Epithelial cell of proximal tubule (primary cell): ENCODE measurements at regions not wholly inside any gene's neighbourhood (a gene's known extent, or its start where the extent isn't known, plus 50 kb on each side); places are given as distances from the start of the nearest gene placed in this dataset.
"Not testable (repeated sequence)": the region's sequence is repeated elsewhere in the genome, so short reads cannot be mapped to it uniquely, and the experiment has no call there.

ENCODE experiments used
- DNase-seq: peaks from one replicate; pipeline ENCODE4 v3.0.0-alpha.2; 2011; ENCODE audit warnings: low read depth
- H3K4me3 ChIP-seq: 2 replicates; pipeline ENCODE4 v1.5.1; 2011; ENCODE audit warnings: low read depth, mild to moderate bottlenecking, low read length
- CTCF ChIP-seq: conservative IDR thresholded peaks from 2 replicates; pipeline ENCODE4 v1.5.1; 2012; ENCODE audit warnings: low read depth, mild to moderate bottlenecking, low read length

DNA sequence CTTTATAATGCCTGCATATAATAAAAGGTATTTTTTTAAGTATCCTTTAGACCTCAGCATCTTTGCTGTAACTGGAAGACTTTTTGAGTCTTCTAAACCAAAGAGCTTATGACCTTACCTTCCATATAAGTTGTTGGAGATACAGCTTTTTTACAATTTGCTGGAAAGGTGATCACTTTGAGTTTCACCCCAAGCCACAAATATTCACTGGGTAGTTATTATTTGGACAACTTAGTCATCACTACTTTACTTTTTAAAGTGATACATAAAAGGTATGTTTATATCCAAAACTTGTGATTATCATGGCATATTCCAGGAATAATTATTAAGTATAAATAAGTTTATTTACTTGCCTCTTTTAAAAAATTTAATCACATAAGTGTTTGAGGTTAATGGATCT is 246.7 kb upstream of the NRIP1 start:
- no peak for DNase-seq
- TF ChIP-seq CTCF, result no peak
- H3K4me3 ChIP-seq, result no peak overlapping the region

- not testable (repeated sequence) for H3K4me3 ChIP-seq, DNase-seq
Observed at GRCh38 chr21:15317034-15317433, 252.2 kb upstream of the NRIP1 start.

DNA sequence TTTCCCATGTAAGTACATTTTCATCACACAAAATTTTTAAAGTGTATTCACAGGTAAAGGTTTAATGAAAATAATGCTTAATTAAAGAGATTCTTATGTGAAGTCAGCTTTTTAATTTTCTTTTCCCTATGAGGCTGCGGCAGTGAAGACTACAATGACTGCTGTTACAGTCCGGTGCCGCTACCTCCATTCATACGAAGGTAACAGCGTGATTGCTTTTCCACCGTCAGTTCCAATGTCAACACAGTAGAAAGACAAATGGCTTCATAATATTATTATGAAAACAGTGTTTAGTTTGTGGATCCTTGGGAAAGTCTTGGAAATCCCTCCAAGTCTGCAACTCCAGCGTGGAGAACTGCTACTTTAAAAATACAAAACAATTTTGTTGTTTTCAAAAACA is 254.9 kb upstream of the NRIP1 start:
- H3K4me3 ChIP-seq, result no peak overlapping the region
- no peak for TF ChIP-seq CTCF
- no peak for DNase-seq

- DNase-seq, result no peak
- TF ChIP-seq CTCF, result no peak
- no peak overlapping the region for H3K4me3 ChIP-seq
Observed at GRCh38 chr21:15324542-15324941, 259.7 kb upstream of the NRIP1 start.

DNA sequence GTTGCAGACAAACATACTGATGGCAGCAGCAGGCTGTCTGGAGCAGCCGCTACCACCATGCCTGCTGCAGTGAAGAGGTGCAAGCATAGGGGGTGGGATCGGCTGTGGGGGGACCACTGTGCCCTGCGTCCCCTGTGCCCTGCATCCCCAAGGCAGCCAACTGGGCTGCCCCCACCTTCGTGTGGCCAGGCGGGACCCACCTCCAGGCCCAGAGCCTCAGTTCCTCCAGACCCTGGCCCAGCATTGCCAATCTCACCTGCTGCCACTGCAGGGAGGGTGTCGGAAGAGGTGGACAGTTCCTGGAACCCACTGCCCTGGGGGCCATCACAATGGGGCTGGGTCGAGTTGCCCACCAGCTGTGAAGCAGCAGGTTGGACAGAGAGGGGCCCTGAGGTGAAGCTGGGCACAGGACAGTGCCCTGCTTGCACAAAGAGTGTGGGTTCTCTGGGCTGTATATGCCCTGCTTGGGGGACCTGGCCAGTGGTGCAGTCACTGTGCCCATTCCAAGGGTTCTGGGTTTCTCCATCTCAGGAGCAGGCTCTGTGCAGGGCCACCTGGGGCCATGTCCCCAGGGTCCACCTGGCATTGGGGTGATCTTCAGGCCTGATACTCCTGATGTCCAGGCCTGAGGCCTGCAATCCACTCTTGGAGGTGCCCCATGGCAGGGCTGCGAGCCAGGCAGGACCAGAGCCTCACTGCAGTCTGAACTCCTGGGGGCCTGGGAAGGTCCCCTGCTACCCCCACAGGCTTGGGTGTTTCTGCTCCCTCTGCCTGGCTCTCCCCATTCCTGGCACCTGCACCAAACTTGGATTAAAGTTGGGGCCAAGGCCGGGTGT is 261.4 kb upstream of the NRIP1 start:
- no peak overlapping the region for H3K4me3 ChIP-seq
- DNase-seq, result no peak
- no peak for TF ChIP-seq CTCF

DNA sequence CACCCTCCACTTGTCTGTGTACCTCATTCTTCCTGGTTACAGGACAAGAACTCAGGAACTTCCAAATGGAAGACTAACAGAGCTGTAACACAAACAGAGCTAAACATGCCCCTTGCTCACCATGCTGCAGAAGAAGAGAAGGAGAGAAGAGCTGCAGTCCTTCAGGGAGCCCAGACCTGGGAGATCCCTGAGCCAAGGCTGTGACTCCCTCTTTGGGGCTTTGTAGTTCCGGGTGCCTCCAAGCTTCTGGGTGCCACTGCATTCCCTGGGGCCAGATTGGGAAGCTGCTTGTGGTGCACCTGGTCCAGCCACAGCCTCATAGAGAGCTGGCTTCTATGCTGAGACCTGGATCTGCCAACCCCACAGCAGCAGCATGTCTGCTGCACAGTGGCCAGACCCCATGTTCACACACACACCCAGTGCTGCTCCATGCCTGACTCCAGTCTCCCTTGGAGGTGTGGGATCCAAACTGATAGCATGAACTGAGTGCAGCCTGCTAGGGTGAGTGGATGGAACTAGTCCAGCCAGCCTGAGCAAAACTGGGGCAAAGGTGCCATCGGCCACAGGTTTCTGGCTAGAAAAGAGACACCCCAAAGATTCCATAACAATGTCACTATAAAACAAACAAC is 263.0 kb upstream of the NRIP1 start:
- no peak for DNase-seq
- no peak overlapping the region for H3K4me3 ChIP-seq
- no peak for TF ChIP-seq CTCF

- TF ChIP-seq CTCF, result no peak
- DNase-seq, result no peak
- H3K4me3 ChIP-seq, result no peak overlapping the region
Observed at GRCh38 chr21:15329191-15329590, 264.4 kb upstream of the NRIP1 start.
